Stimulated activated CD4-positive, alpha-beta T cell treated with anti-CD3 and anti-CD28 coated beads, Interleukin-4, amount 100 ng/mL, for 48 hours (primary cell): ENCODE measurements at regions not wholly inside any gene's neighbourhood (a gene's known extent, or its start where the extent isn't known, plus 50 kb on each side); places are given as distances from the start of the nearest gene placed in this dataset.
"Not testable (repeated sequence)": the region's sequence is repeated elsewhere in the genome, so short reads cannot be mapped to it uniquely, and the experiment has no call there.

Experiments used
- DNase-seq, 2 donors: peaks; one replicate each; pipeline ENCODE4 v3.0.0-alpha.2; 2020; ENCODE audit warnings: low read depth in 2 of 2

DNA sequence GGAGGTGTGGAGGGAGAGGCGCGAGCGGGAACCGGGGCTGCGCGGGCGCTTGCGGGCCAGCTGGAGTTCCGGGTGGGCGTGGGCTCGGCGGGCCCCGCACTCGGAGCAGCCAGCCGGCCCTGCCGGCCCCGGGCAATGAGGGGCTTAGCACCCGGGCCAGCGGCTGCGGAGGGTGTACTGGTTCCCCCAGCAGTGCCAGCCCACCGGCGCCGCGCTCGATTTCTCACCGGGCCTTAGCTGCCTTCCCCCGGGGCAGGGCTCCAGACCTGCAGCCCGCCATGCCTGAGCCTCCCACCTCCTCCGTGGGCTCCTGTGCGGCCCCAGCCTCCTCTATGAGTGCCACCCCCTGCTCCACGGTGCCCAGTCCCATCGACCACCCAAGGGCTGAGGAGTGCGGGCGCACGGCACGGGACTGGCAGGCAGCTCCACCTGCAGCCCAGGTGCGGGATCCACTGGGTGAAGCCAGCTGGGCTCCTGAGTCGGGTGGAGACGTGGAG, 141.4 kb downstream of the SPRY1 start:
- DNase-seq = not testable (repeated sequence)

DNA sequence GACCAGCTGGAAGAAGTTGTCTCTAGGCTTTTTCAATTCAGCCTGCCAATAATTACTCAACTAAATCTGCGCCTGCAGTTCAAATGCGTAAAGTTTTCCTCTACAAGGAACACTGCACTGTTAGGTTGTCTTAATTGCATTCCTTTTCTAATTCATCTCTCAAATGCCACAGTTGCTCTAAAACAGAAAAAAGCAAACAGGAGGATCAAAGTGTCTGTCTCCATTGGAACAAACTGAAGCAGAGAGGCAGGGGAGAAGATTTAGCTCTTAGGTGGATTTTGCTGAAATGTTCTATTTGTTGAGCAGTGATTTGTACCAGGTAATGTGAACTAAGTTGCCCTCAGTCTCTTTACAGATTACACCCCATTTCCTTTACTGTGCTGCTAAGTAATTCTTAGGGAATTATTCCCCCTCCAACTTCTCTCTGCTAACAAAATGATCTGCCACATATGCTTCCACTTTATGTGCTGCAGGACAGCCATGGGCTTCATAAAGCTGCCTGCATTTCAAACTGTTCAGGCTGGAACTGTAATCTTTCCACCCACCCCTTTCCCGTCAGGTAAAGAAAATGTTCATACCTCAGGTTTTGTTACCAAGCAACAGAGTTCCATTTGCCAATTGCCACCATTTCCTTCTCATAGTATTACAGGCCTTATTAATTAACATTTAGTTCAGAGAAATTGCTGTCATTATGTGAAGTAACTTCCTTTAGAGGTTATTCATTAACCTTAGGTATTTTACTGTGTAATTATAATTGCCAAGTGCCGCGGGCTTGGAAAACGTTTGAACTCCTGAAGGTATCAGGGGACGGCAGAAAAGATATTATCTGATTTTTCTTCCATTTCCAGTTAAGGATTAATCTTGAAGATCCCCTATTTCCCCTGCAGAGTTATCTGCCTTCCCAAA, 149.3 kb downstream of the SPRY1 start:
- no peak for DNase-seq

DNA sequence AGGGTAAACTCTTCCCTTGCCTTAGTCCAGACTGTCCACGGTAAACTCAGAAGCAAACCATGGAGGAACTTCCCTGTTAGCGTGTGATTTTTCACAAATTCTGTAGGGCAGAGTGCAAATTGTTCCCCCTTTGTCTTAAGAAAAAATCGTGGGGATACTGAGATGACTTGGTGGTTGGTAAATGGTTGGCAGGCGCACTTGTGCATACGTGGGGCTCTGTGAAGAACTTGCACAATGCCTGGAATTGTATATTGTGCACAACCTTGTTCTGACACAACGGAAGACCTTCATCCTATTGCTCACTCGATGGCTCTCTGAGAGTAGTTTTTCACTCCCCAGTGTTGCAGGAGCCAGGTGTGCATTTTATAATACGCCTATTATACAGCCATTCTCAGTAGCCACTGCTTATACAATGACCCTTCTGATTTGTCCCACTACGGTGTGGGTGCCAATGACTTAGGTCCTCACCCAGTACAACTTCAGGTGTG, 150.0 kb downstream of the SPRY1 start:
- no peak for DNase-seq

DNA sequence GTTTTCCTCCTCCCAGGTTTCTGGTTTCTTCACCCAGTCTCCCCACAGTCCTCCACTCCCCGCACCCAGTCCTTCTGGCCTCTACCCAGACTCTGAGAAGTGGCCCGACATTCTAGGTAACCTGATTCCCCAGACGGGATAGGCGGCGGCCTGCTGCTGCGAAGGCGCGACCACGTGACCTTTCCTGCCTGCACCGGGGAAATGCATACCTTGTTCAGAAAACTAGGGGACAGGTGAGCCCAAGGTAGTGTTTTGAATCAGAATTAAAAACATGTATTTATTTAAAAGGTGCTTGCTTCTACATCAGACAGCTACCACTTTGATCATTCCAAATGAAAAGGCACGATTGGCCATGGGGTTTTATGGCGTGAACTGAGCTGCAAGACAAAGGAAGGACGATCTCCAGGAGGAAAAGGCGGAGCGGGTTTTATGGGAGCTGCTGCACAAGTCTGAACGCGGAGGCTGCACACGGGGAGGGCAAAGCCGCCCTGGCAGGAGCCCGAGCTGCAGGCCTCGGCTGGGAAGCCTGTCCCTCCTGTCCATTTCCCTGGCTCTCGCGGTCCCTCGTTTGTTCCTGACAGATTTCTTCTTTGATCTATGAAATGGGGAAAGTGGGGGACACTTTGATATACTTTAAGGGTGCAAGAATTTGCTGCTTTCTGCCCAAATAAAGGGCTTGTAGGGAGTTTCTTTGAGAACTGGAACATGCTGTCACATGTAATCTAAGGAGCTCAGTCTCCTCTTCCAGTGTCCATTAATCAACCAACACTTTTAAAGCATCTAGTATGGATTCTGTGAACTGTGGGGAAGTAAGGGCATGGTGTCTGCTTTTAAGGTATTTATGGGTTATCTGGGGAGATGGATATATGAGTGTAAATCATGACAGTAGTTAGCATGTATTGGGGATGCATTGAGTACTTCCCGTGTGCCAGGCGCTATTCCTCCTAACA, 150.9 kb downstream of the SPRY1 start:
- DNase-seq = no peak

DNA sequence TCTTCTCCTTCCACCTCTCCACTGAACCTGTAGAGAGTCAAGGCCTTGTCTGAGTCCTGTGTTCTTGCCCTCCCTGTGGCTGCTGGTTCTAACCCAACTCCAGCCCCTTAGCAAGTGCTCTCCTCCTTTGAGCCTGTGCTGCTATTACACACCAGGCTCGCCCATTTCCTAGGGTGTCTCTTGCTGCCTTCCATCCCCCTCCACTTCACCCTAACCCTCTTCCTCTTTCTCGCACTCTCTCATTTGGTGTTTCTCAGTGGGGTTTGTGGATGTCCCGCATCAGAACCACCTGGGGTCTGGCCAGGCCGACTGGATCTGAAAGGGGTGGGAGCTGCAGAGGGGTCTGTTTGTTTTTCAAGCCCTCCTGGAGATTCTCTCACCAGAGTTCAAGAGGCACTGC, 156.7 kb downstream of the SPRY1 start:
- DNase-seq = no peak

DNA sequence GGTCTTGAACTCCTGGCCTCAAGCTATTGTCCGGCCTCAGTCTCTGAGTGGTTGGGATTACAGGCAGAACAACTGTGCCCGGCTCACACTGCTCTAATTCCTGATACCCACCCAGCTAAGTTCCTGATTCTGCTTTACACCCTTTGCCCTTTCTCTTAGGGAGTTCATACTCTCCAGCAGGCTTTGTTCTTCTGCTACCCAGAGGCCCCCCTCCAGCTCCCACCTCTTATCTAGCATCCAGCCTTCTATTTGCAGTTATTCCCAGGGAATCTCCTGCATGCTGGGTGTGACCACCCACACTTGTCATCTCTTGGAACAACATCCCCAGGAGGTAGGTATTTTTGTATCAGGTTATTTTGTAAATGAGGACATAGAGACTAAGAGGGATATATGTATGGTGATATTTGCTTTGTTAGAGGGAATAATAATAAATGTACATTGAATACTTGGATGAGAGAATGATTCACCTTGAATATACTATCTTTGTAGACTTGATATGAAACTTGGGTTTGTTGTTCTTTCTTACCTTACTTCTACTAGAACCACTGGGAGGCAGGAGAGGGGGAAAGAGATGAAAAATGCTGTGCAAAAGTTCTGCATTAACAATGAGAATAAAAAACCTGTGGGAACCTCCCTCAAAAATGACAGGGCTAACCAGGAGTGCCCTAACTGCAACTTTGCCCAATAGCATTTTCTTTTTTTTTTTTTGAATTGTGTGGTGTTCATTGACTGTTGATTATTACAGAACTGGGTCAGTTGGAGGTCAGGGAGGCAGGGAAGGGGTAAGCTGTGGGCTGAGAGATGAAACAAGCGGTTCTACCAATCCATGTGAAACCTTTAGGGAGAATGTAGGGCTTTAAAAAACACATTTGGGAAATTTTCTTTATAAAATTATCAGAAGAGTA, 157.4 kb downstream of the SPRY1 start:
- DNase-seq = no peak

DNA sequence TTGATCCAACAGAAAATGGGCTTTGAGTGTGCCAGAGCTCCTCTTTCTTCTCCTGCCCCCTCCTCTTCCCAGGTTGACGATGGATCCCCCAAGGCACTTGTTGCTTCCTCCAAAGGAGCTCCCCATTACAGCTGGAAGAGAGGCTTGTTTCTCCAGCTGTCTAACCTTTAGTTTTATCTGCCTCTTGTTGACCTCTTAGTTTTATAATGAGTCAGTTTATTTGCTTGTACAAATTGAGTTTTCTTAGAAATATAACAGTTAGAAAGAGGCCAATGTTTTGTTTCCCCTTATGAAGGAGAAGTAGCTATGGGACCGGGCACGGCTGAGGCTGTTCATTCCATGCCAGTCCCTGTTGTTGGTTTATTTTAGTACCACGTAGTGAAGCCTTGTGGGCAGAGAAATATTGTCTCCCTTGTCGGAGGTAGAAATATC, 158.2 kb downstream of the SPRY1 start:
- no peak for DNase-seq

DNA sequence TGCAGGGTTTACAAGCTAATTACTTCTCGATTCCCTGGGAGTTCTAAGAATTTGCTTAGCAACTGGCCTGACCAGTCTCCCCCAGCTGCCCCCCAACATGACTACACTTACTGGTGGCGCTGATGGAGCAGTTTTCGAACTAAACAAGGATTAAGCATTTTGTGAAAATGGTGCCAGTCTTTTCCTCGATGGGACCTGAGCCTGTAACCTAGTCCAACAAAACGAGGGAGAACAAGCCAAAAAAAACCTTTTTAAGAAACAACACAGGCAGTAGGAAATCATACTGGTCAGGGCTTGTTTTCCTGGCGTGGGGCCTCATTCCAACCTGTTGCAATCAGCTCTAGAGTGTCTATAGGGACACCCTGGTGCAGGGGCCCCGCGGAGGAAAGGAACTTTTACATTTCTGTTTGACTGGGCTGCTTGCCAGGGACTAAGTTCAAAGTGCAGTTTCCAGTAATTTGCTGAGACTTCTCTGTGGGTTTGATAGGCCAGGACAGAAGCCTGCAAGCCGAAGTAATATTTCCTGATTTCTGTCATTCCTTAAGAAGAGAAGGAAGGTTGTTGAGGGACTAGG, 158.7 kb downstream of the SPRY1 start:
- no peak for DNase-seq

DNA sequence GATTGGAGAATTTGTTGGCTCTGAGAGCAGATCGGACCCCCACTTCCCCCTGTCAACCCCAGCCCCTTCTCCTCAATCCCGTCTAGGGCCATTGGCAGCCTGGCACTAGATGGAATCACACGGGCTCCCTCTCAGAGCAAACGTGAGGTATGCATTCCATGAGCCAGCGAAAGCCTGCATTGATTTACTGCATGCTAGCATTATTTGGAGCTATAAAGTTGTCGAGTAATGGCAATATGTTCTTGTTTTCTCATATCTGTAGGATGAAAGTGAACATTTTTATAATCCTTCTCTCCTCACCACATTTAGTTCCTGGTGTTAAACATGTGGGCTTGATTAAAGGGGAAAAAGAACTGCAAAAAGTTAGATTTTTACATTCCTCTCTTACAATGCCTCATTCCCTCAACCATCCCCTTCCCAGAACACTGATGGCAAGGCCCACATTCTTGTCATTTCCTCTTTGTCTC, 159.2 kb downstream of the SPRY1 start:
- DNase-seq = no peak

DNA sequence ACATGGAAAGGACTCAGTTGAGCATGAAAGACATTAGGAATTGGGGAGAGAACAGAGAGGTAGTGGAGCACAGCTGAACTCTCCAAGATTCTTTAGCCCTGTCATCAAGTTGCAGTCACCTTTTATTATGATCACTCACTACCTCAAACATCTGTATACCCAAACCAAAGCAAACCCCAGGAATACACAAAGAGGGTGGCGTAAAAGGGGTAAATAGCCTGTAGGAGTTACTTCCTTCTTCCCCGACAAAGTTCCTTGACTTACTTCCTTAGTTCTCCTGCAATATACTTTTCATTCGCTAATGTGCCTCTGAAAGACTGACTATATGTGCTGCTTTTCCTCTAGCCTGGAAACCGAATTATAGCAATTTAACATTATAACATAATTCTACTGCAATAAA, 159.9 kb downstream of the SPRY1 start:
- DNase-seq = no peak

DNA sequence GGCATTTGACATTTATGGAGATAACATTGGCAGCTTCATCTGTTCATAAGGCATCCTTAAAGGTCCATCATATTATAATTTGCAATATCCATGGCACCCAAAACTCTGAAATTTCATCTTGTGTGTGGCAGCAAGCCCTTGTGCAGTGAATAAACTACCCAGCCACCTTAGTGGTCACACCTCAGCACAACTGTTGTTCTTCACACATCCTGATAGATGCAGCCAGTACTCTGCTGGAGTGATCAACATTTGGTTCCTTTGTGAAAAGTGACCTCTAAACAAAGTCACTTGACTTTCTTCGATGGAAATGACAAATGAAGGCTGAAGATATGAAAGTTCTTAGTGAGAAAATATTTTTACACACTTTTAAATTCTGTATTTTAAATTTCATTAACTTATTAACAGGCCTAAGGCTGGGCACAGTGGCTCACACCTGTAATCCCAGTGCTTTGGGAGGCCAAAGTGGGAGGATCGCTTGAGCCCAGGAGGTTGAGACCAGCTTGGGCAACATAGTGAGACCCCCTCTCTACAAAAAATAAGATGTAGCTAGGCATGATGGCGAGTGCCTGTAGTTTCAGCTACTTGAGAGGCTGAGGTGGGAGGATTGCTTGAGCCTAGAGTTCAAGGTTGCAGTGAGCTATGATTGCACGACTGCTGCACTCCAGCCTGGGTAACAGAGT, 161.4 kb downstream of the SPRY1 start:
- no peak for DNase-seq

DNA sequence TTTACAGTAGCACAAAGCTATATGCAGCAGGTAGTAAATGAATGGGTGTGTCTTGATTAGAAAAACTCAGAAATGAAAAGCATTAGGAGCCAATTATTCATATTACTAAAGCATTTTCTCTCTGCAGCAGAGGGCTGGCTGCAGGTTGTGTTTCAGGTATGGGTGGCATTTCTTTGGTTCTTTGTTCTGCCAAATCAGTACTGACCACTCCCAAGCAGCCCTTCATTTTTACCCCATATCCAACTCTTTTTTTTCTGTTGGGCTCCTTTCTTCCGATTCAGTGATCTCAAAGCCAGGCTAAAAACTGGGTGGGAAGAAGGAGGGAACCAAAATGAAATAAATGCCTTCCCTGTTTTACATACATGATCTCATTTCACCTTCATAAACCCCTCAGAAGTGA, 162.3 kb downstream of the SPRY1 start:
- no peak for DNase-seq

DNA sequence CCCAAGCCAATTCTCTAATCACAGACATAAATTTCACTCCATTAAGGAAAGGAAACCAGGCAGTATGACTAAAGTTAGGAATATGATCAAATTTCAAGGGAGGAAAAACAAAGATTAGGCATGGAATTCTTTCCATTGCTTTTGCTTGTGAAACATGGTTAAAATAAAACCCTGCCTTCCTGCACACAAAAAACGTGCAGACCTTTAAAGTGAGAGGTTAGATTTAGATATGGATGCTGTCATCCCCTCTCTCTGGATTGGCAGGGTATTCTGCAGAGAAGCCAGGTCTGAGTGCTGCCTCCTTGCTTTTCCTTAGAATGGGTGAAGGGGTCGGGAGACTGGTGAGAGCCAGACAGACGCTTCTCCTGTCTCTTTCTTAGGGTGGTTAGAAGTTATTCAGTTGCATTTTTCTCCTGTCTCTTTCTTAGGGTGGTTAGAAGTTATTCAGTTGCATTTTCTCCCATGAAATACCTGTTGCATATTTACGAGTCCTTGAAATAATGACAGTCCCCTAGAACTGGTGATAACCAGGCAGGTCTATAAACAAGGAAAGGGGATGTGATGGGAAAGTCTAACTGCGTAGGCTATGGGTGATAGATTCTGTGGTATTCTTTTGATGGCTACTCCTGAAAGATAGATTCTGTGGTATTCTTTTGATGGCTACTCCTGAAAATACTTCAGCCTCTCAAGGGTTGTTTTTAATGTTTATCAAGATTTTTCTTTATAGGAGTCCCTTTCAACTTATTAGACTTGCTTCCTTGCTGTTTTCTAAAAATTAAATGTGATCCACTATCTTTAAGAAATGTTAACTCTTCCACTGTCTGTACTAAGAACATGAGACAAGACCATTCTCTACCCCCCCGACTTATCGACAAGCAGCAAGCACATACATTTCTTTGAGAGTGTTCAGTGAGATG, 163.6 kb downstream of the SPRY1 start:
- DNase-seq = no peak

DNA sequence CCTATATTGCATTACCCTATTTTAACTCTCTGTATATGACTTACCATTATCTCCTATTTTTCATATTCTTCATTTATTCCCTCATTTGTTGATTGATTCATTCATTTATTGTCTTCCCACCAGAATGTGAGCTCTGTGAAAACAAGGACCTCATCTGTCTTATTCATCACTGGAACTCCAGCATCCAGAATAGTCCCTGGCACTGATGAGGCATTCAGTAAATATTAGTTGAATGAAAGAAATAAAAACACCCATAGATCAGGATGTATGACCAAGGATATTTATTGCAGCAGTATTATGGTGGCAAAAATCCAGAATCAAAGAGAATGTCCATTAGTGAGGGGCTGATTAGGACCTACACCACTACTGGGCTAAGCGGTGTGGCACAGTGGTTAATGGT, 164.9 kb downstream of the SPRY1 start:
- DNase-seq = no peak

DNA sequence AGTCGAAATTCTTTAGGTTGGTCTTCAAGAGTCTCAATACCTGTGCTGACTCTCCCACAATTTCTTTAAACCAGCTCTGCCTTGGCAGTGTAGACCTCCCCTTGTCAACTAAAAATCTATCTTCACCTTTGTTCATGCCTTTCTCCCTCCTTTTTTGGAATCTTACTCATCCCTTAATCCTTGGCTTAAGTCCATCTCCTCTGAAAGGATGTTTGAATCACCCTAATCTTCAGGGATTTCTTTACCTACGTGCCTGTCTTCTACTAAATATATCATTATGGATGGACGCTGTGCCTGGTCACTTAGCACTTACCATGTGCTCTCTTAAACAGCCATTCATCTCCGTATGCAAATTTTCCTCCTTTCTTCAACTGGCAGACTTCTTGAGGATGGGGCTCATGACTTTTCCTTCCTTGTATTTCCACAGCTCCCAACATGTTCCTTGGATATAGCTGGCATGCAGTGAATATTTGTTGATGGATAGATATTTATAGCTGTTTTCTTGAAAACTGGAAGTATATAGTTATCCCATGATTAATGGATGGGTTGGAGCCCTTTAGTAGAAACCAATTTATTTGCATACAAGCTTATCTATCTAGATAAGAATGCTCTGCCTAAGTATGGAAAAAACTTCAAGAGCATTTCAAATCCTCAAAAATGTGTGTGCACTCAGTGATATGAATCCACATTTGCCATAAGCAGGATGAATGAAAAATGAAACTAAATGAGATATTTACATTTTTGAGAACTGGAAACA, 166.6 kb downstream of the SPRY1 start:
- no peak for DNase-seq

DNA sequence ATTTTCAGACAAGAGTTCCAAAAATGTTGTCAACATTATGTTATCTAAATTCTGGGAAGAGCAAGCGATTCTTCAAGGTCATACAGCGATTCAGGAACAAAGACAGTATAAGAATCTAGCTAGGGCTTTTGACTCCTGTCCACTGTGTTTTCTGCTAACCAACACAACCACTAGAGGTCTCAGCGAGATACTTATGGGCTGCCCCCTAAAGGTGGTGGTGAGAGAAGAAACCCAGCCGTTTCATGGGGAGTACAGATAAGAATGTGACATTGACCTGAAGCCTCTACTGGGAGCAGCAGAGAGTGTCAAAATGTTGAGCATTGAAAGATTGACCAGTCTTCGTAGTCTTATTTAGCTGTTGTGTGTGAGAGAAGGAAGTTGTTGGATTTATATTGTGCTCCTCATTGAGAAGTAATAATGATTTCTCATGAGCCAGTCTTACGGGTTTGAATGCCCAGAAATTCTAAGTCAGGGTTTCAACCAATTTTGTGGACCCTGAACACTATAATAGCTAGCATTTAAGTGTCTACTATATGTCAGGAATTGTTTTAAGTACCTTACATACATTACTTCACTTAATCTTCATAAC, 168.3 kb downstream of the SPRY1 start:
- peak; percentile 14 to 30 for DNase-seq

DNA sequence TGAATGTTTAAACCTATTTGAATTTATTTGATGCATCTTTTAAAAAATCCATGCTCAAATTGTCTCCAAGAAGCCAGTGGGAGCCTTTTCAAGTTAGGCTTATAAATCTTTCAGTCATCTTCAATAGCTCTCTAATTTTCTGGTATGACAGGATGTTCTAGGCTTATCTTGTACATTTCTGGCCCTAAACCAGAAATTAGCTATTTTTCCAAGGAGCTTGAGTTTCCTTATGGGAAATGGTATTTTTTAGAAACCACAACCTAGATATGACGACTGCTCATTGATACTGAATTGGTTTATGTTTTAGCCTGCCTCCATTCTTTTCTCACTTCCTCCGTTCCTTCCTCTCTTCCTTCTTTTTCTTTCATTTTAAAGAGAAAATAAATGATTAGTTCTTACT, 172.3 kb downstream of the SPRY1 start:
- no peak for DNase-seq

DNA sequence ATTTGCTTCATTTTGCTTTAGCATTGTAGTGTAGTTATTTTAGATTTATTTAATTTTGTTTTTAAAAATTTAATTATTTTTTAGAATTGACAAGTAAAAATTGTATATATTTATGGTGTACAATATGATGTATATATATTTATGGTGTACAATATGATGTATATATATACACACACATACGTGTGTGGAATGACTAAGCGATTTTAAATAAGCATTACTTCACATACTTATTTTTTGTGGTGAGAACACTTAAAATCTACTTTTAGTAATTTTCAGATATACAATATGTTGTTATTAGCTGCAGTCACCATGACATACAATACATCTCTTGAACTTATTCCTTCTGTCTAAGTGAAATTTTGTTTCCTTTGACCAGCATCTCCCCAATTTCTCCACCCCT, 172.9 kb downstream of the SPRY1 start:
- DNase-seq = no peak
